ENCODE measurements at regions not wholly inside any gene's neighbourhood (a gene's known extent, or its start where the extent isn't known, plus 50 kb on each side); places are given as distances from the start of the nearest gene placed in this dataset.

GRCh38 chr9:105038051-105038450, 110.1 kb upstream of the ABCA1 start:
- Histone ChIP-seq H3K4me1 (ENCODE audit: control insufficient read depth, insufficient read depth, low read length) (no peaks in the 10 kb centered on the region), H3K4me3 (ENCODE audit: low read depth in 2 of 2, low read length in 2 of 2) (no peak overlapping the region), H3K27ac (ENCODE audit: low read length) (no peak overlapping the region), H3K27me3 (ENCODE audit: control insufficient read depth, insufficient read depth, low read length) (no peaks in the 10 kb centered on the region), H3K36me3 (ENCODE audit: control insufficient read depth, insufficient read depth, low read length) (no peaks in the 10 kb centered on the region), H3K9me3 (ENCODE audit: control insufficient read depth, insufficient read depth, low read depth, low read length) (no peaks in the 10 kb centered on the region)
- in situ Hi-C loops (cut with HindIII; ENCODE audit: low pct_unique_long_range_greater_than_20kb, low sequenced_read_pairs) = no loop called here
- intact Hi-C loops (cut with micrococcal nuclease; ENCODE audit: unreplicated experiment) = no loop called here
- DNase-seq (ENCODE audit: low read depth, low spot score) (no peak), ATAC-seq (no peak)
- ChIA-PET POLR2A (no interaction called here), CTCF (no interaction called here)
- BruUV-seq (replicated peaks) = no TSS peak
- TF ChIP-seq SIN3A (IDR thresholded peaks at IDR 0.05; ENCODE audit: borderline replicate concordance, insufficient read depth, low read depth, low read length) (no peak), REST (IDR thresholded peaks at IDR 0.05; ENCODE audit: insufficient read depth in 1 of 2, low read depth in 2 of 2, low read length in 1 of 2) (no peak), CTCF (IDR thresholded peaks at IDR 0.05) (no peak), POLR2AphosphoS5 (IDR thresholded peaks at IDR 0.05; ENCODE audit: low read depth, low read length) (no peak), TCF7L2 (IDR thresholded peaks at IDR 0.05; ENCODE audit: low read depth, low read length) (no peak)

GRCh38 chr9:105039175-105039799, 111.3 kb upstream of the ABCA1 start:
- DNase-seq (ENCODE audit: low read depth, low spot score) (no peak), ATAC-seq (no peak)
- ChIA-PET CTCF (no interaction called here), POLR2A (no interaction called here)
- H3K4me3 ChIP-seq (ENCODE audit: low read depth in 2 of 2, low read length in 2 of 2) = no peak overlapping the region
- no peak overlapping the region for H3K27ac ChIP-seq (ENCODE audit: low read length)
- no TSS peak for BruUV-seq (replicated peaks)
- no peaks in the 10 kb centered on the region for H3K9me3 ChIP-seq (ENCODE audit: control insufficient read depth, insufficient read depth, low read depth, low read length)
- in situ Hi-C loops (cut with HindIII; ENCODE audit: low pct_unique_long_range_greater_than_20kb, low sequenced_read_pairs) (no loop called here), intact Hi-C loops (cut with micrococcal nuclease; ENCODE audit: unreplicated experiment) (no loop called here)
- H3K4me1 ChIP-seq (ENCODE audit: control insufficient read depth, insufficient read depth, low read length) = no peaks in the 10 kb centered on the region
- TF ChIP-seq CTCF (IDR thresholded peaks at IDR 0.05) = no peak
- no peaks in the 10 kb centered on the region for H3K27me3 ChIP-seq (ENCODE audit: control insufficient read depth, insufficient read depth, low read length)
- H3K36me3 ChIP-seq (ENCODE audit: control insufficient read depth, insufficient read depth, low read length) = no peaks in the 10 kb centered on the region
